SIG-M5 (cell line): ENCODE measurements at regions not wholly inside any gene's neighbourhood (a gene's known extent, or its start where the extent isn't known, plus 50 kb on each side); places are given as distances from the start of the nearest gene placed in this dataset.
"Not testable (repeated sequence)": the region's sequence is repeated elsewhere in the genome, so short reads cannot be mapped to it uniquely, and the experiment has no call there.

Experiments used
- DNase-seq: peaks from one replicate; lab custom pipeline; 2025; lab: John Stamatoyannopoulos, UW

GRCh38 chr16:29234536-29235275 is 171.8 kb downstream of the NPIPB11 start:
- not testable (repeated sequence) for DNase-seq

- DNase-seq, result not testable (repeated sequence)
Observed at GRCh38 chr16:29233705-29234404, 172.7 kb downstream of the NPIPB11 start.

- DNase-seq, result no peak
Observed at GRCh38 chr16:29232811-29233704, 173.5 kb downstream of the NPIPB11 start.

- DNase-seq, result not testable (repeated sequence)
Observed at GRCh38 chr16:29232160-29232705, 174.3 kb downstream of the NPIPB11 start.

GRCh38 chr16:29231244-29231643 is 175.3 kb downstream of the NPIPB11 start:
- DNase-seq, result no peak

GRCh38 chr16:29230671-29231096 is 175.8 kb downstream of the NPIPB11 start:
- DNase-seq, result no peak

GRCh38 chr16:29230006-29230668 is 176.4 kb downstream of the NPIPB11 start:
- DNase-seq, result not testable (repeated sequence)

GRCh38 chr16:29229616-29230005 is 176.9 kb downstream of the NPIPB11 start:
- DNase-seq, result not testable (repeated sequence)

- not testable (repeated sequence) for DNase-seq
Observed at GRCh38 chr16:29228664-29229611, 177.6 kb downstream of the NPIPB11 start.

GRCh38 chr16:29227751-29228663 is 178.5 kb downstream of the NPIPB11 start:
- DNase-seq, result not testable (repeated sequence)

- no peak for DNase-seq
Observed at GRCh38 chr16:29226782-29227181, 179.7 kb downstream of the NPIPB11 start.

GRCh38 chr16:29224675-29225074 is 181.8 kb downstream of the NPIPB11 start:
- DNase-seq, result not testable (repeated sequence)

GRCh38 chr16:29222615-29223014 is 183.9 kb downstream of the NPIPB11 start:
- not testable (repeated sequence) for DNase-seq

- not testable (repeated sequence) for DNase-seq
Observed at GRCh38 chr16:29222008-29222407, 184.5 kb downstream of the NPIPB11 start.

GRCh38 chr16:29221281-29221955 is 185.1 kb downstream of the NPIPB11 start:
- DNase-seq, result not testable (repeated sequence)

GRCh38 chr16:29220647-29221191 is 185.8 kb downstream of the NPIPB11 start:
- not testable (repeated sequence) for DNase-seq

- DNase-seq, result not testable (repeated sequence)
Observed at GRCh38 chr16:29219966-29220646, 186.4 kb downstream of the NPIPB11 start.

- DNase-seq, result not testable (repeated sequence)
Observed at GRCh38 chr16:29219562-29219961, 186.9 kb downstream of the NPIPB11 start.
